Activated B cell treated with CpG ODN at 0.5 μM for 24 hours (primary cell): ENCODE measurements at regions not wholly inside any gene's neighbourhood (a gene's known extent, or its start where the extent isn't known, plus 50 kb on each side); places are given as distances from the start of the nearest gene placed in this dataset.
"Not testable (repeated sequence)": the region's sequence is repeated elsewhere in the genome, so short reads cannot be mapped to it uniquely, and the experiment has no call there.

Experiments used
- ATAC-seq: fragments of 200-7000 bp; cut with Tn5 transposase; one replicate; pipeline ENCODE4 v1.10.0; 2021; ENCODE audit warnings: low read depth, mild to moderate bottlenecking, moderate library complexity
- CTCF ChIA-PET: fragments of 350-600 bp; sonication (Branson Sonifier 250); formaldehyde crosslinking; loops from one replicate; lab custom pipeline; 2021; ENCODE audit warnings: antibody characterized with exemption; lab: Charles Lee
- POLR2A ChIA-PET: fragments of 350-600 bp; sonication (Branson Sonifier 250); formaldehyde crosslinking; loops from one replicate; lab custom pipeline; 2021; ENCODE audit warnings: antibody characterized with exemption; lab: Charles Lee
- DNase-seq: peaks from one replicate; pipeline ENCODE4 v3.0.0; 2022
- H3K27ac Mint-ChIP-seq: one replicate; pipeline ENCODE4 v1.8.0; 2020; ENCODE audit warnings: mixed read lengths
- H3K27me3 Mint-ChIP-seq: one replicate; pipeline ENCODE4 v1.8.0; 2021; ENCODE audit warnings: mixed read lengths
- H3K36me3 Mint-ChIP-seq: one replicate; pipeline ENCODE4 v1.8.0; 2021; ENCODE audit warnings: low read depth, mixed read lengths
- H3K4me1 Mint-ChIP-seq: one replicate; pipeline ENCODE4 v1.8.0; 2021; ENCODE audit warnings: mixed read lengths
- H3K4me3 Mint-ChIP-seq: one replicate; pipeline ENCODE4 v1.8.0; 2020; ENCODE audit warnings: mild to moderate bottlenecking, mixed read lengths
- H3K9me3 Mint-ChIP-seq: one replicate; pipeline ENCODE4 v1.8.0; 2020; ENCODE audit warnings: mixed read lengths
- intact Hi-C: fragments of 100-400 bp; cut with micrococcal nuclease; formaldehyde crosslinking; loops from one replicate; pipeline ENCODE4 v1.15.1; 2024

DNA sequence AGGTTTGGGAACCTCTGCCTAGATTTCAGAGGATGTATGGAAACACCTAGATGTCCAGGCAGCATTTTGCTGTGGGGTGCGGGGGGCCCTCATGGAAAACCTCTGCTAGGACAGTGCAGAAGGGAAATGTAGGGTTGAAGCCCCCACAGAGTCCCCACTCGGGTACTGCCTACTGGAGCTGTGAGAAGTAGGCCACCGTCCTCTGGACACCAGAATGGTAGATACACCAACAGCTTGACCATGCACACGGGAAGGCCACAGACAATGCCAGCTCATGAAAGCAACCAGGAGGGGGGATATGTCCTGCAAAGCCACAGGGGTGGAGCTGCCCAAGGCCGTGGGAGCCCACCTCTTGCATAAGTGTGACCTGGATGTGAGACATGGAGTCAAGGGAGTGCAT is 1336.5 kb downstream of the SPATA31A7 start:
- DNase-seq, intact Hi-C loops, H3K9me3 Mint-ChIP-seq, H3K4me3 Mint-ChIP-seq, H3K27ac Mint-ChIP-seq, CTCF ChIA-PET, POLR2A ChIA-PET, ATAC-seq, H3K4me1 Mint-ChIP-seq, H3K27me3 Mint-ChIP-seq, H3K36me3 Mint-ChIP-seq: not testable (repeated sequence)

DNA sequence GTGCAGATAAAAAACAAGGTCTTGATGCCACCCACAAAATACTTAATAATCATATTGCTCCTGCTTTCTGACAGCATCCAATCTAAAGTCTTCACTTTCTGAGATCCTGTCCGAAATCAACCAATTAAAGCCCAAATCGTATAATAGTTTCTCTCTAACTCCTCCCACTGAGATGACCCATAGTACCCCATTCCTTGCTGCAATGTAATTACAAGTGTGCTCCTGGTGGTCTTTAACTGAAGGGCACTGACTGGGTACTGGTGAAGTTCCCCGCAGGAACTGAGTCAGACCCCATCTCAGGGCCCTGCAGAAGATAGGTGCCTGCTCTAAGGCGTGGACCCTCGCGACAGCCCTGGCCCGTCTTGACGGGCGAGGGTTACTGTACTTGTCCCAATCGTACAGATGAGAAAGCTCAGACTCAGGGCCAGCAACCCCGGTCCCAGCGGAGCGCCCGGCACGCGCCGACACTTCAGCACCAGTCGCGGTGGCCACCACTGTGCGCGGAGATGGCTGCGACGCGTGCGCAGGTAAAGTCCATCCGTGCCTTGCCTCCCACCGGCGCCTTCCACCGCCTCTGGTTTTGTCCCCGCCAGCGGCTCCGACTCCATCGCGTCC is 1342.4 kb downstream of the SPATA31A7 start:
- H3K27ac Mint-ChIP-seq: peak overlapping the region; percentile 91
- H3K4me1 Mint-ChIP-seq, POLR2A ChIA-PET, H3K27me3 Mint-ChIP-seq, CTCF ChIA-PET, intact Hi-C loops, H3K36me3 Mint-ChIP-seq, H3K9me3 Mint-ChIP-seq: not testable (repeated sequence)
- ATAC-seq (peak; percentile 49), DNase-seq (peak; percentile 23)
- peak overlapping the region; percentile 87 for H3K4me3 Mint-ChIP-seq

DNA sequence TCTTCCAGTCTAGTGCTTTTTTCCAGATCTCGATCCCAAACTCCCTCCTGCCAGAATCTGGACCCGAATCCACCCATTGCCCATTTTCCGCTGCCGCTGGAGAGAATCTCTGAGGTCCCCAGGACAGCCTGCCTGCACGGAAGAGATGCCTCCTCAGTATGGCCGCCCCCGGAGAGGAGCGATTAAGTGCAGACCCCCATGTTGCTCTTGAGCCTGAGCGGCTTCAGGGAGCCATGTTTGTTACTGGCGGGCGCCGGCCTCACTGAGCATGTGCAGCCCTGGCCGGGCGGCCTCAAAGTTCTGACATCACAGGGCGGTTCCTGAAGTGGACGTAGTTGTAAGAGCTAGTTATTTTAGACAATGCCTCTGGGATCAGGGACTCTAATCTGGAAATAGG is 1342.9 kb downstream of the SPATA31A7 start:
- H3K27me3 Mint-ChIP-seq, H3K9me3 Mint-ChIP-seq, CTCF ChIA-PET, ATAC-seq, H3K4me1 Mint-ChIP-seq, H3K36me3 Mint-ChIP-seq, POLR2A ChIA-PET, intact Hi-C loops: not testable (repeated sequence)
- DNase-seq: peak; percentile 17
- Mint-ChIP-seq H3K4me3 (peak overlapping the region; percentile 87), H3K27ac (peak overlapping the region; percentile 91)

DNA sequence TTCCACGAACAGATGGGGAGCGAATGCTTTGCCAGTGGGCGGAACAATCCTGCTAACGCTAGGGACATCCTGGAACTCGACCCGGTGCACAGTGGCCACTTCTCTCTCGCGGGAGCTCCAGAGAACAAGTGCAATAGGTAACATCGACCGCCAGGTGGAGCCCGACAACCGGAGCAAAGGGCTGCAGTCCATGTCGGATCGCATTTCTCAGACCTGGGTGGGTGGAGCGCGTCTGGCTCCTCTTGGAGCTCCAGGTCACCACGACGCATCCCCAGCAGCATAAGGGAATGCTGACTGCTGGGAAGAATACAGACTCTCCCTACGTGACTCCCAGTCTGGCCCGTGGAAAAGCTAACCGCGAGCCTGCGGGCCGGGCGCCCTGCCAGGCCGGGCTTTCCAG is 1360.7 kb downstream of the SPATA31A7 start:
- H3K4me1 Mint-ChIP-seq, H3K27ac Mint-ChIP-seq, H3K4me3 Mint-ChIP-seq, intact Hi-C loops, CTCF ChIA-PET, H3K36me3 Mint-ChIP-seq, H3K27me3 Mint-ChIP-seq, POLR2A ChIA-PET, H3K9me3 Mint-ChIP-seq: not testable (repeated sequence)
- peak; percentile 75 for ATAC-seq
- peak; percentile 16 for DNase-seq

DNA sequence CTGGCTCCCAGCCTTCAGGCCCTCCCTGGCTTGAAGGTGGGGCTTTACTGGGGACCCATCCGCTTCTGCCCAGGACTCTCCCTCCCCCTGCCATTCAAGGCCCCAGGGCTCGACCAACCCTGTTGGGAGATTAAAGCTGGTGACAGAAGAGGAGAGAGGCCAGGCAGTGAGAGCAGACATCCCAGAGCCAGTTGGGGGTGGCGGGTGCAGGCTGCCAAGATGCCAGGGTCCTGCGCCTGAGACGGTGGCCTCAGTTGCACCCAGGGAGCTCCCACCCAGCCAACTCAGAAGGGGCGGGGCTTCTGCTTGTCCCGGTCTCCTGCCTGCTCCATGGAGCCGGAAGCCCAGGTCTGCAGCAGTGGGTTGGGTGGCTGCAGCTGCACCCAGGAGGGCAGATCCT is 1370.8 kb downstream of the SPATA31A7 start:
- H3K27me3 Mint-ChIP-seq, DNase-seq, H3K4me3 Mint-ChIP-seq, H3K9me3 Mint-ChIP-seq, H3K36me3 Mint-ChIP-seq, intact Hi-C loops, ATAC-seq, CTCF ChIA-PET, H3K4me1 Mint-ChIP-seq, H3K27ac Mint-ChIP-seq, POLR2A ChIA-PET: not testable (repeated sequence)

DNA sequence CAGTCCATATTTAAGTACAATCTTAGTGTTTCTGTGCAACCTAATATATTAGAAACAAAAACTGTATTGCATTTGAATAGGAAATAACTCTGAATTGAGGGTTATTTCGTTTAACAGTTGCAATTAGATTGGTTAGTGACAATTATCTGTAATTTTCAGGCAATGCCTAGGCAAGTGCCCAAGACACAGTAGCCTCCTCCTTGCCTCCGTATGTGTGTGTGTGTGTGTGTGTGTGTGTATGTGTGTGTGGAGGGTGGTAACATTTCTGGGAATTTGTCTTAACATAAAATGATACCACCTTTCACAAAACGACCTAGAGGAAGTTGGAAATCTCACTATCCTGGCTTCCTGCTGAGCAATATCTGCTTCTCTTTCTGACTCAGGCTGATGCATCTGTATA is 1375.3 kb downstream of the SPATA31A7 start:
- ATAC-seq, H3K27me3 Mint-ChIP-seq, H3K36me3 Mint-ChIP-seq, H3K9me3 Mint-ChIP-seq, POLR2A ChIA-PET, H3K27ac Mint-ChIP-seq, H3K4me3 Mint-ChIP-seq, CTCF ChIA-PET, DNase-seq, intact Hi-C loops, H3K4me1 Mint-ChIP-seq: not testable (repeated sequence)

DNA sequence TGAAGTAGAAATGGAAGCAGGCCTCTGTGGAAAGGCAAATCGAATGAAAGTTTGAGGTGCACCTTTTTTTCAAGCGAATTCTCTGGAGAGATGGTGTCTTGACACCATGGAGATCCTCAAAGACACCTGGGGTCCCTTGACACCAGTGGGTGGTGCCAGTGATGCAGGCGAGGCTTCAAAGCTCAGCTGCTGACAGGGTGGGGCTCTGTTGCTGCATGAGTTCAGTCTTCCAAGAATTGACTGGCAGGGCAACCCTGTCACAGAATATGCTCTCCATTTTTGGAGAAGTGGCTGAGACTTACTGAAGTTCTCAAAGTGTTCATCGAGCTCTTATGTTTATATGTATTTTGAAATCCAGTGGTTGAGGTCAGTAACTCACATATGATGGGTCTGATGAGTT is 1376.6 kb downstream of the SPATA31A7 start:
- H3K4me3 Mint-ChIP-seq, ATAC-seq, H3K36me3 Mint-ChIP-seq, intact Hi-C loops, POLR2A ChIA-PET, H3K27ac Mint-ChIP-seq, H3K9me3 Mint-ChIP-seq, H3K27me3 Mint-ChIP-seq, CTCF ChIA-PET, H3K4me1 Mint-ChIP-seq, DNase-seq: not testable (repeated sequence)

DNA sequence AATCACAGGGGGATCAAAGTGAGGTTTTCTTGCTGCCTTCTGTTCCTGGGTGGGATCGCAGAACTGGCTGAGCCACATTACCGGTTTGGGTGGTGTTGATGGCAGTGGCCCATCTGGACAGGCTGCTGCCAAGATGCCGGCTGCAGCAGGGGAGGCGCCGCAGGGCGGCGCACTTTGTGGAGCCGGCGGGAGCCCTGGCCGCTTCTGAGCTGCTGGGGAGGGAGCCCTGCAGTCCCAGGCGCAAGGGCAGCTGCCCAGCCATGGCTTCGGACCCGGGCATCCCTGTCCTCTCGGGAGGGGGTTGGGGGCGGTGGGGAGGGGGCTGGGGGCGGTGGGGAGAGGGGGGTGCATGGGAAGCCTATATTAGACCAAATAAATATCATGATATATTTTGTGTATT is 1407.3 kb downstream of the SPATA31A7 start:
- H3K4me3 Mint-ChIP-seq, H3K27ac Mint-ChIP-seq, ATAC-seq, H3K4me1 Mint-ChIP-seq, intact Hi-C loops, DNase-seq, H3K27me3 Mint-ChIP-seq, CTCF ChIA-PET, POLR2A ChIA-PET, H3K36me3 Mint-ChIP-seq, H3K9me3 Mint-ChIP-seq: not testable (repeated sequence)
